ENCODE measurements at regions not wholly inside any gene's neighbourhood (a gene's known extent, or its start where the extent isn't known, plus 50 kb on each side); places are given as distances from the start of the nearest gene placed in this dataset.

DNA sequence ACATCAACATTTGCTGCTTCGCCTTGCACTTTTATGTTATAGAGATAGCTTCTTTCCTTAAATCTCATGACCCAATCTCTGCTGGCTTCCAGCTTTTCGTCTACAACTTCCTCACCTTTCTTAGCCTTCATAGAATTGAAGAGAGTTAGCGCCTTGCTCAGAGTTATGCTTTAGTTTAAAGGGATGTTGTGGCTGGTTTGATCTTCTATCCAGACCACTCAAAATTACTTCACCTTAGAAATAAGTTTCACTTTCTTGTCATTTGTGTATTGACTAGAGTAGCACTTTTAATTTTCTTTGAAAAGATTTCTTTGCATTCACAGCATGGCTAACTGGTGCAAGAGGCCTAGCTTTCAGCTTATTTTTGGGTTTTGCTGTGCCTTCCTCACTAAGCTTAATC lies 414.2 kb downstream of the ZNF608 start:
- H3K4me3 ChIP-seq (ENCODE audit: low read length), result no peak overlapping the region
- DNase-seq (ENCODE audit: low read depth, low spot score), result no peak

DNA sequence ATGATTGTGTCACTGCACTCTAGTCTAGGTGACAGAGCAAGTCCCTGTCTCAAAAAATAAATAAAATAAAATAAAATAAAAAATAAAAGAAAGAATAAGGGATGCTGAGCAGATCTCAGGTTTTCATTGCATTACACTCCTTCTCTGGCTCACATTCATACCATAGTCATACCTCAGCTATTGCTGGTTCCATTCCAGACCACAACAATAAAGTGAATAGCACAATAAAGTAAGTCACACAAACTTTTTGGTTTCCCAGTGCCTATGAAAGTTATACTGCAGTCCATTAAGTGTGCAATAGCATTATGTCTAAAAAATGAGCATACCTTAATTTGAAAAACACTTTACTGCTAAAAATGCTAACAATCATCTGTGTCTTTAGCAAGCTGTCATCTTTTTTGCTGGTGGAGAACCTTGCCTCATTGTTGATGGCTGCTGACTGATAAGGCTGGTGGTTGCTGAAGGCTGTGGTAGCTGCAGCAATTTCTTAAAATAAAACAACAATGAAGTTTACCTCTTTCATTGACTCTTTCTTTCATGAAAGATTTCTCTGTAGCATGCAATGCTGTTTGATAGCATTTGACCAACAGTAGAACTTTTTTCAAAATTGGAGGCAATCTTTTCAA lies 415.7 kb downstream of the ZNF608 start:
- no peak for DNase-seq (ENCODE audit: low read depth, low spot score)

DNA sequence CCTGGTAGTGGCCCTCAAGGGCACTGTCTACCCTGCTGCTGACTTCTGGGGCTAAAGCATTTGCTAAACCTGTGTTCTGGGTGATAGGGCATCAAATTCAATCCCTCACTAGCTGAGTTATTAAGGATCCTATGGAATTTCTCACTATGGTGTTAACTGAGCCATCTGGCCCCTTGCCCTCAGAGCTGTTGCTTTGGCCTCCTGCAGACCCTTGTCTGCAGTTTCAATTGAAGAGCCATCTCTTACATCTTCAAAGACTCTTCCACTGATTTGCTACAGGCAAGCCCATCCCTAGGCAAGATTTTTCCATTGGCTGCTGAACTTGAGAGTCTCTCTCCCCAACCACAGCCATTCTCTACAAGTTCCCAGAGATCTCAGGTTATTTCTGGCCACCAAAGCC lies 418.2 kb downstream of the ZNF608 start:
- no peak overlapping the region for H3K4me3 ChIP-seq (ENCODE audit: low read length)

More for the DNA sequence above, 415.7 kb downstream of the ZNF608 start:
- H3K4me3 ChIP-seq (ENCODE audit: low read length), result no peak overlapping the region

GRCh38 chr5:124318661-124319060 lies 427.8 kb downstream of the ZNF608 start:
- H3K4me3 ChIP-seq (ENCODE audit: low read length), result no peak overlapping the region
- no peak for DNase-seq (ENCODE audit: low read depth, low spot score)

More for the DNA sequence above, 418.2 kb downstream of the ZNF608 start:
- no peak for DNase-seq (ENCODE audit: low read depth, low spot score)

DNA sequence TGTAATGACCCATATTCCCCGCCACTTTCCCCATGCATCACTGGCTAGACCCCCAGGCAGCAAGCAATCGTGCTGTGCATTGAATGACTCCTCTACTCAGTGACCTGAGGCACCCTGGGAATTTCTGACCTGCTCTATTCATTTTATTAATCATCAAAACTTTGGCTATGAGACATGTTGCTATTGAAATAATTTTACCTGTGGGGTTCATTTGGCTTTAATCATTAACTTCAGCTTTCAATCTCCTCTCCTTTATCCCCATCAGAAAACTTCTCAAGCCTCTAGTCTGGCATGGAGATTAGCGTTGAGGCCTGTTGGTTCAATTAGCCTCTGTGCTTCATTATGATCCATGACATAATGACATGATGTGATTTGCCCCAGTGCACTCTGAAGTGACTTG lies 429.0 kb downstream of the ZNF608 start:
- no peak for DNase-seq (ENCODE audit: low read depth, low spot score)

DNA sequence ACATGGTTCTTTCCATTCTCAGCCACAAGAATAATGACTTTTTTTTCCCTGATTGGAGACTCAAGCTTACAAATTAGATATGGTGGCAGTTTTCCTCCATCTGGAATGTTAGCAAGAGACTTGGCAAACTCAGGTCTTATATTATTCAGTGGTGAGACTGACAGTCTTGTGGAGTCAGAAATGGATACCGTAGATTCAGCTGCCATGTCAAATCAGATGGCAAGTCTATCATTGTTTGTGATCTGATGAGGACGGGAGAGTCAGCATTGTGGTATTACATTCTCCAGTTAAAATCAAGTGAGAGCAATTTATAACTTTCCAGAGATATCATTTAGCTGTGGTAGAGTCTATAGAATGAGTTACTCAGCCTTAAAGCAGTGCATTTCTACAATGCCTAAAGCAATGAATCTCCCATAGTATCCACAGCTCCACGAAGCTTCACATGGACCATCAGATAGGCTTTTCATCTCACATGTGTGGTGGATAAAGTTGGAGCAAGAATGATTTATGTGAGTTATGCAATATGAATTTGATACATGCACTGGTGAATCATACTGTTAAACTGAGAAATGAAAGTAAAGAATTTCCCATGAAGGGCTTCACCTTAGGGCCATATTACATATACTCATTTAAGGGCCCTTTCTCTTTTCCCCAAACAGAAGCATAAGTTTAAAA lies 430.6 kb downstream of the ZNF608 start:
- no peak for DNase-seq (ENCODE audit: low read depth, low spot score)

More for the DNA sequence above, 429.0 kb downstream of the ZNF608 start:
- H3K4me3 ChIP-seq (ENCODE audit: low read length), result no peak overlapping the region

DNA sequence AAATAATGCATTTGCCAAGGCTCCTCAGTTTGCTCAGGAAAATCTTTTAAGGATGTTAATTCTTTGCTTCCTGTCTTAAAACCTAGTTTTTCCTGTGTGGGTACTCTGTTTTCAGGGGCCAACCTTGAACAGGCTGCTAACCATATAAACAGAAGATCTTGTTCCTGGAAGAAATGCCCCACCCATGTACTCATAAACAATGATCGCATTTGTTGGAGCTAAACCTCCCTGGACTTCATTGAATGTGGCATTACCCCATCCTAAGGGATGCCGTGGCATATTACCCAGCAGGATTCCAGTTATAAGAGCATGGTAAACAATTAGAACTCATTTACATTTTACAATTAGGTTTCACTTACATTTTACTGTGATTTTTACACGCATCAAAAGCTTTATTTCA lies 436.0 kb downstream of the ZNF608 start:
- H3K4me3 ChIP-seq (ENCODE audit: low read length), result no peak overlapping the region
- no peak for DNase-seq (ENCODE audit: low read depth, low spot score)

More for the DNA sequence above, 430.6 kb downstream of the ZNF608 start:
- H3K4me3 ChIP-seq (ENCODE audit: low read length), result no peak overlapping the region

- H3K4me3 ChIP-seq (ENCODE audit: low read length), result no peak overlapping the region
- no peak for DNase-seq (ENCODE audit: low read depth, low spot score)
Measured at GRCh38 chr5:124309241-124309980, 437.0 kb downstream of the ZNF608 start.

GRCh38 chr5:124303366-124303765 lies 443.1 kb downstream of the ZNF608 start:
- H3K4me3 ChIP-seq (ENCODE audit: low read length), result no peak overlapping the region
- DNase-seq (ENCODE audit: low read depth, low spot score), result no peak

- DNase-seq (ENCODE audit: low read depth, low spot score), result no peak
- no peak overlapping the region for H3K4me3 ChIP-seq (ENCODE audit: low read length)
Measured at GRCh38 chr5:124302533-124302932, 443.9 kb downstream of the ZNF608 start.

DNA sequence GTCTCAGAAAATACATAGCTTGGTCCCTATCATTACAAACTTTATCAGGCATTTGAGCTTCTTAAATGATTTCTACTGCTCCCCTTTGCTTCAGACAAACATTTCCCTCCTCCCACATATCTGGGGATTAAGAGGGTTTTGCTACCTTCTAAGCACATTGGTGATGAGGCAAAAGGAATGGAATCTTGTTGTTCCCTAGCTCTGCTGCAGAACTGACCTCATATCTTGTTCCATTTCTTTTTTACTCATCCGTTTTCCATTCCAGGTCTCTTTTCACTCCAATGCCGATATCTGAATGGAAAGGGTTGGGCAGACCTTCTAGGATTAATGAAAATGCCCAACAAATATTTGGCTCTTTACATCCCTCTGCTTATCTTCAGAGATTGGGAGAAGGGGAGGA lies 444.6 kb downstream of the ZNF608 start:
- no peak for DNase-seq (ENCODE audit: low read depth, low spot score)
- H3K4me3 ChIP-seq (ENCODE audit: low read length), result no peak overlapping the region

- no peak for DNase-seq (ENCODE audit: low read depth, low spot score)
- H3K4me3 ChIP-seq (ENCODE audit: low read length), result no peak overlapping the region
Measured at GRCh38 chr5:124300815-124301621, 445.4 kb downstream of the ZNF608 start.

- no peak for DNase-seq (ENCODE audit: low read depth, low spot score)
- no peak overlapping the region for H3K4me3 ChIP-seq (ENCODE audit: low read length)
Measured at GRCh38 chr5:124297826-124298225, 448.6 kb downstream of the ZNF608 start.

GRCh38 chr5:124292322-124292855 lies 454.1 kb downstream of the ZNF608 start:
- no peak overlapping the region for H3K4me3 ChIP-seq (ENCODE audit: low read length)
- no peak for DNase-seq (ENCODE audit: low read depth, low spot score)

- no peak overlapping the region for H3K4me3 ChIP-seq (ENCODE audit: low read length)
- no peak for DNase-seq (ENCODE audit: low read depth, low spot score)
Measured at GRCh38 chr5:124289641-124290311, 456.7 kb downstream of the ZNF608 start.

DNA sequence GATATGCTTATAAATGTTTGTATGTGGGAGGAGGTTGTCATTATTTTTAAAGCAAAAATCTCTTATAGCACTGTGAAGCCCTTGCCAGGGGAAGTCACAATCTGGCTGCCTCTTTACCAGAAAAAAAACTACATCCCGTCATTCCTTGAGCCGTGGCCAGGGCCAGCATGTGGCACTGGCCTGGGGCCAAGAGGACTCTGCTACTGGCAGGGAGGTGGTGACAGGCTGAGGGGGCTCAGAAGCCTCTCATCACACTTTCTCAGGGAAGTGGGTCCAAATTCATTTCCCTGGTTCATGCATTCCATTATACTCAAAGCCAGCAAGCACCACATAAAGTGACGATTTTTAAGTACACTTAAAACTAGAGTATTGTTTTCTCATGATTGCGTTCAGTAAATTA lies 457.3 kb downstream of the ZNF608 start:
- no peak for DNase-seq (ENCODE audit: low read depth, low spot score)
- no peak overlapping the region for H3K4me3 ChIP-seq (ENCODE audit: low read length)

DNA sequence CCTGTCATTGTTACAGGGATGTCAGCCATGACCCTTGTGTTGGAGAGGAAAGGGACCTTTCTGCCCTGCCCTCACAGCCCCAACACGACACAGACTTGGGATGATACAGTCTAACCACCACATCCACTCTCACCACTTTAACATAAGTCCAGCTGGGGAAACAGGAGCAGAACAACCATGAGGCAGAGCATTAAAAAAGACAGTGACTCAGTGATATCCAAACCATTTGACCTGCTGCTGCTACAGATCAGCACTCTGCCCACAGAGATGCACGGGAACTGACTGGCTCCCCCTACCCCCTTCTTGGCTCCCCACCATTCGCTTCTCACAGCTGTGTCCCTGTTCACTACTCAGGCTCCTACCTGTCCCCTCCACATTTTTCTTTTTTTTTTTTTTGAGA lies 458.6 kb downstream of the ZNF608 start:
- H3K4me3 ChIP-seq (ENCODE audit: low read length), result no peak overlapping the region
- DNase-seq (ENCODE audit: low read depth, low spot score), result no peak

DNA sequence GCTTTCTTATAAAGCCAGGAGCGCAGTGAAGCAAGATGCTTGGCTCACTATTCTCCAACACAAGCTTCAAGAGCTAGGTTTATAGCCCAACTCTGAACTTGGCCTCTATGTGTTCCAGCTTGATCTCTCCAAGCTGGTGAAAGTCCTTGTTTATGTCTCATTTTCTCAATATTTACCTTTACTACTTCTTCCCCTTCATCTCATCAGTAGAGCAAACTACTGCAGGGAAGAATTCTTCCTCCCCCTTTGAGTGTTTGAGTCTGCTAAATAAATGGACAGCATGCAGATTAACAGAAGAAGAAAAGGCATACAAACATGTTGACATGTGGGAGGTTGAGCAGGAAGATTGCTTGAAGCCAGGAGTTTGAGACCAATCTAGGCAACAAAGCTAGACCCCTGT lies 460.7 kb downstream of the ZNF608 start:
- no peak for DNase-seq (ENCODE audit: low read depth, low spot score)
- H3K4me3 ChIP-seq (ENCODE audit: low read length), result no peak overlapping the region

DNA sequence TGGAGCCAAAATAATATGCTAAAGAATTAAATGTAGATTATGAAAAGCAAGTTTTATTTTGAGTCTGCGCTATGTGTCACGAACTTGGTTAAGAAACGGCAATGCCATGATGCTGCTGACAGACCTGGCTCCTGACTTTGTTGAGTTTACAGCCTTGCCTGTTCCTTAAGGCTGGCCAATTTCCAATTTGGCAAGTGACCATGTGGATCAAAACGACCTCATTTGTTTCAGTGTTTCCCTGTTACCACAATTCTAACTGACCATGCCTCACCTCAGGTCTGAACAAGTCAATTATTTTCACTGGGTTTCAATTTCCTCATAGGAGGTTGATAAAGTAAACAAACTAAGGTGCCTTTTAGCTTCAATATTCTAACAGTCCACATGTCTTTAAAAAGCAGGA lies 461.4 kb downstream of the ZNF608 start:
- H3K4me3 ChIP-seq (ENCODE audit: low read length), result no peak overlapping the region
- DNase-seq (ENCODE audit: low read depth, low spot score), result no peak
